ENCODE measurements at regions not wholly inside any gene's neighbourhood (a gene's known extent, or its start where the extent isn't known, plus 50 kb on each side); places are given as distances from the start of the nearest gene placed in this dataset.

DNA sequence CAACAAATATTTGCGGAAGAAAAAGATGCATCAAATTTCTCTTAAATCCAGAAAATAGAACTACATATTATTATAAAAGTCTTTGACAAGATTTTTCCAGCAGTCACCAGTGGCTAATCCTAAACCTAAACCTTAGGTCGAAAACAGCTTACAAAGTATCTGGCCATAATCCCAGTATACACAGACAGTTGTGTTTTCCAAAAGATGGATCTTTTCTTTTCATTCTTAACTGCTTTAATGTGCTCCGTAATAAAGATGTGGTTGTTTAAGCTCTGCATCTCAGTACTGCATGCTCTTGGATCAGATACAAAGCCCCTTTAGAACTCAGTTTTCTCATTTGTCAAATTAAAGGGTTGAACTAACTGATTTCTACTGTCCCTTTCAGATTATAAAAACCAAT is 247.8 kb downstream of the TXNL1 start:
- TF ChIP-seq YY1 (IDR thresholded peaks at IDR 0.05; ENCODE audit: insufficient read depth, insufficient read length), result no peak
- no peak for TF ChIP-seq SUZ12 (IDR thresholded peaks at IDR 0.05; ENCODE audit: extremely low read depth, insufficient read depth, insufficient read length)
- no peak for TF ChIP-seq ZNF274 (IDR thresholded peaks at IDR 0.05; ENCODE audit: low read depth, low read length)
